Pancreas (tissue), 10 donors: ENCODE measurements at regions not wholly inside any gene's neighbourhood (a gene's known extent, or its start where the extent isn't known, plus 50 kb on each side); places are given as distances from the start of the nearest gene placed in this dataset.

Experiments used
- ATAC-seq, 4 donors: fragments of 200-7000 bp; cut with Tn5 transposase; one replicate each; pipeline versions ENCODE4 v1.8.0 to v1.9.1; 2020; ENCODE audit warnings: mild to moderate bottlenecking in 4 of 4, moderate library complexity in 4 of 4
- DNase-seq, 6 donors: peaks; one replicate each; pipeline ENCODE4 v3.0.0-alpha.2; 2020
- FAIRE-seq: peaks from 2 replicates; lab custom pipeline; 2012; peaks lifted over from hg19 to GRCh38; lab: Jason Lieb, UNC
- H3K27ac ChIP-seq, 4 donors: fragments of 200-600 bp; sonication (generic); 1 replicate in 3 of 4; 2 replicates in 1 of 4; pipeline versions ENCODE4 v1.5.0 to v1.8.0; 2020
- H3K27me3 ChIP-seq, 4 donors: fragments of 200-600 bp; one replicate each; pipeline ENCODE4 v1.8.0; 2021
- H3K36me3 ChIP-seq, 3 donors: fragments of 200-600 bp; sonication (generic) in 1 of 3; one replicate each; pipeline versions ENCODE4 v1.5.0 to v1.8.0; 2020 to 2021
- H3K4me1 ChIP-seq, 3 donors: fragments of 200-600 bp; one replicate each; pipeline ENCODE4 v1.8.0; 2021
- H3K4me3 ChIP-seq, 4 donors: fragments of 200-600 bp; sonication (generic) in 2 of 4; one replicate each; pipeline versions ENCODE4 v1.5.0 to v1.8.0; 2020 to 2021
- H3K9me3 ChIP-seq, 4 donors: fragments of 200-600 bp; one replicate each; pipeline ENCODE4 v1.8.0; 2021
- WGBS, 2 donors: extraction: QIAGEN DNeasy Blood & Tissue Kit; methylation state at CpG; one replicate each; pipeline ENCODE4 v1.1.7; 2013; 5-methylcytosine and 5-hydroxymethylcytosine counted together
- intact Hi-C, 3 donors: fragments of 100-400 bp; cut with DNase I; formaldehyde crosslinking; loops; one replicate each; pipeline versions ENCODE4 v1.11.1 to v1.14.2; 2022
- TF ChIP-seq, protein P1 (sequence below), 4 donors: fragments of 200-600 bp; sonication (generic) in 3 of 4; IDR thresholded peaks; one replicate each; pipeline versions ENCODE4 v1.5.0 to v1.8.0; 2021; ENCODE audit warnings: antibody characterized with exemption in 4 of 4
- donor health status: healthy with polysubstance abuse.
- donor health status: DM: no; HTN: no; CAD: no; lungs with moderate emphysema.
- donor health status: DM: no; HTN: no; CAD: no.
- donor health status: control.
- donor health status: control.
- donor health status: Bipolar disorder and iron deficiency.
- donor health status: DM: yes; HTN: yes; CAD: no.
- donor health status: DM: no; HTN: no; CAD: no.
- donor health status: DM: no; HTN: no; CAD: no.
- donor health status: DM: yes; HTN: yes; CAD: no.

DNA sequence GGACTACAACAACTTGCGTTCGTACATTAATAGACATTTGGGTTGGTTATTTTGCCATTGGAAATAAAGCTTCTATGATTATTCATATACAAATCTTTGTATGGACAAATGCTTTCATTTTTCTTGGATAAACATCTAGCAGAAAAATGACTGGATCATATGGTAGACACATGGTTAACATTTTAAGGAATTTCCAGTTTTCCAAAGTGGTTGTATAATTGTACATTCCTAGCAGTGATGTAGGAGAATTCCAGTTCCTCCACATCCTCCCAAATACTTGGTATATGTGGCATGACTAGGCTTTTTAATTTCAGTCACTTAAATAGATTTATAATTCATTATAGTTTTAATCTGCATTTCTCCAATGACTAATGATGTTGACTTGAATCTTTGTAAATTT lies 246.2 kb upstream of the NCAM1 start:
- no peaks in the 10 kb centered on the region for H3K4me1 ChIP-seq
- H3K27ac ChIP-seq: no peak overlapping the region
- H3K36me3 ChIP-seq: no peaks in the 10 kb centered on the region
- DNase-seq (no peak), FAIRE-seq (no peak), ATAC-seq (no peak)
- H3K27me3 ChIP-seq: no peaks in the 10 kb centered on the region
- 87 to 96% methylated on average over 2 of the region's 2 CpGs for WGBS, 2 donors
- H3K9me3 ChIP-seq: no peaks in the 10 kb centered on the region
- H3K4me3 ChIP-seq: no peak overlapping the region
- TF ChIP-seq, protein P1, sequence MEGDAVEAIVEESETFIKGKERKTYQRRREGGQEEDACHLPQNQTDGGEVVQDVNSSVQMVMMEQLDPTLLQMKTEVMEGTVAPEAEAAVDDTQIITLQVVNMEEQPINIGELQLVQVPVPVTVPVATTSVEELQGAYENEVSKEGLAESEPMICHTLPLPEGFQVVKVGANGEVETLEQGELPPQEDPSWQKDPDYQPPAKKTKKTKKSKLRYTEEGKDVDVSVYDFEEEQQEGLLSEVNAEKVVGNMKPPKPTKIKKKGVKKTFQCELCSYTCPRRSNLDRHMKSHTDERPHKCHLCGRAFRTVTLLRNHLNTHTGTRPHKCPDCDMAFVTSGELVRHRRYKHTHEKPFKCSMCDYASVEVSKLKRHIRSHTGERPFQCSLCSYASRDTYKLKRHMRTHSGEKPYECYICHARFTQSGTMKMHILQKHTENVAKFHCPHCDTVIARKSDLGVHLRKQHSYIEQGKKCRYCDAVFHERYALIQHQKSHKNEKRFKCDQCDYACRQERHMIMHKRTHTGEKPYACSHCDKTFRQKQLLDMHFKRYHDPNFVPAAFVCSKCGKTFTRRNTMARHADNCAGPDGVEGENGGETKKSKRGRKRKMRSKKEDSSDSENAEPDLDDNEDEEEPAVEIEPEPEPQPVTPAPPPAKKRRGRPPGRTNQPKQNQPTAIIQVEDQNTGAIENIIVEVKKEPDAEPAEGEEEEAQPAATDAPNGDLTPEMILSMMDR (IDR thresholded peaks at IDR 0.05): no peak
- intact Hi-C loops: no loop called here

DNA sequence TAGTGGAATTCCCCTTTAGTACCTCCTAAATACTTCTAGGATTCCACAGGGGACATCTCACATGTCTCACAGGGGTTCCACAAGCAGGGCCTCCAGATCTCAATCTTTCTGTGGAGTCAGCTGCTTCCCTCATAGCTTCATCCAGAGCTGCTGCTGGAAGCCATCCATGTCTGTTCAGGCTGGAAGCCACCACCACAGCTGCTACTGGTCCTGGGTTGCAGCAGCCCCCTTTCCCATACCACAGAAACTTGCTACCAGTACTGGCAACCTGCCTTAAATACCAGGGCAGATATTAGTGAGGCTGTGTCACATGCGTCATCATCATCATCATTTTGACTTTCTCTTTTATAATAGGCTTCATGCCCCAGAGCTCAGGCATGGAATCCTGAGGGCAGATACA lies 242.7 kb upstream of the NCAM1 start:
- TF ChIP-seq, protein P1 (IDR thresholded peaks at IDR 0.05): no peak
- DNase-seq (no peak), FAIRE-seq (no peak), ATAC-seq (no peak)
- no peaks in the 10 kb centered on the region for H3K36me3 ChIP-seq
- intact Hi-C loops: no loop called here
- no peaks in the 10 kb centered on the region for H3K9me3 ChIP-seq
- H3K4me1 ChIP-seq: no peaks in the 10 kb centered on the region
- 0 to 81% methylated on average over 1 of the region's 1 CpG for WGBS, 2 donors
- no peaks in the 10 kb centered on the region for H3K27me3 ChIP-seq
- no peak overlapping the region for H3K27ac ChIP-seq
- no peak overlapping the region for H3K4me3 ChIP-seq

DNA sequence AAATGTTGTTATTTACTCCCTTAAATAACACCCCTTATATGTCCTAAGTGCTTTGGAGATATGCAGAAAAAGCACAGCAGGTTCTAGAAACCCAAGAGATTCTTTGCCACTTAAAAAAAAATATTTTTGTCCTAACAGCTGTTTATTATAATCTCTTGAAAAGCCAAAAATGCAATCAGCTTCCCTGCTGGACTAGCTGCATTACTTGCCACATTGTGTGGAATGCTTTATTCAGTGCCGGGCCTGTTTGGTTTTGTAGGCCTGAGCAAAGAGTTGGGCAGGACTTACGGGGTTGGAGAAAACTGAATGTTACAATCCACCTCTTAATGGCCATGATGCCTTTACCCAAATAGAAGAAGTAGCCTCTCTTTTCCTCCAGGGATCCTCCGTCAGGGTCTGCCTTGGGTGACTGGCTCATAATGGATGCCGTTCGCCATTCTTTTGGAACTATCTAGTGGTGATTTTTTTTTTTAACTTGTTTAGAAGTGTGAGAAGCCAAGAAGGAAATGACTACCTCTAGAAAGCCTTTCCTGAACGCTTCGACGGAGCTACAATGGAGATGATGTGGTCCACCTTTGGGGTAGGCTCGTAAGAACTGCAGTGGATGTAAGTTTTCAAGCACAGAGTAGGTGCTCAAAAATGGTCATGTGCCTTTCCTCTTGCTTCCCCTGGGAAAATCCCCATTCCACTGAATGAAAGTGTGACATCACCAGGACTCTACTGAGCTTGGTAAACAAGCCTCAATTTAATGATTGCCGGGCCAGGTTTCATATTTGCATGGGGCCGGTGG lies 241.3 kb upstream of the NCAM1 start:
- H3K4me1 ChIP-seq: no peaks in the 10 kb centered on the region
- no peak overlapping the region for H3K4me3 ChIP-seq
- TF ChIP-seq, protein P1 (IDR thresholded peaks at IDR 0.05): no peak
- 70 to 79% methylated on average over 11 of the region's 11 CpGs for WGBS, 2 donors
- no peaks in the 10 kb centered on the region for H3K27me3 ChIP-seq
- FAIRE-seq: no peak
- H3K36me3 ChIP-seq: no peaks in the 10 kb centered on the region
- no peak overlapping the region for H3K27ac ChIP-seq
- H3K9me3 ChIP-seq: no peaks in the 10 kb centered on the region
- intact Hi-C loops: no loop called here
- no peak for ATAC-seq
- DNase-seq: no peak

DNA sequence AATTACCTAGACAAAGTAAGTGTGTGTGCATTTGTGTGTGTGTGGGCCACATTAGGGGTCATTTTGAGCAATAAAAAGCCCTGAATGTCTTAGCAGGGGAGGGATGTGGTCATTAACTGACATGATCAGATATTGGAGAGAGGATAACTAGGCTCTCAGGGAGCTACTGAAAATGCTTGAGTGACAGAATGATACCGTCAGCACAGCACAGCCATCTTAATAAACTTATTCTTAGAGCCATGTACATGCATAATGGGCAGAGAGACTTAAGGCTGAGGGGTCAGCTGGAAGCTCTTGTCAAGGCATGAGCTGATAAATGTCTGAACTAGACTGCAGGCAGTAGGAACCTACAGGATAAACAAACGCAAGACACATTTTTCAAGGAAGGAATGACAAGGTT lies 239.1 kb upstream of the NCAM1 start:
- FAIRE-seq (no peak), ATAC-seq (no peak), DNase-seq (no peak)
- intact Hi-C loops: no loop called here
- 55 to 65% methylated on average over 2 of the region's 2 CpGs for WGBS, 2 donors
- Histone ChIP-seq H3K4me1 (no peaks in the 10 kb centered on the region), H3K4me3 (no peak overlapping the region), H3K27me3 (no peaks in the 10 kb centered on the region), H3K27ac (no peak overlapping the region), H3K9me3 (no peaks in the 10 kb centered on the region), H3K36me3 (no peaks in the 10 kb centered on the region)
- TF ChIP-seq, protein P1 (IDR thresholded peaks at IDR 0.05): no peak

DNA sequence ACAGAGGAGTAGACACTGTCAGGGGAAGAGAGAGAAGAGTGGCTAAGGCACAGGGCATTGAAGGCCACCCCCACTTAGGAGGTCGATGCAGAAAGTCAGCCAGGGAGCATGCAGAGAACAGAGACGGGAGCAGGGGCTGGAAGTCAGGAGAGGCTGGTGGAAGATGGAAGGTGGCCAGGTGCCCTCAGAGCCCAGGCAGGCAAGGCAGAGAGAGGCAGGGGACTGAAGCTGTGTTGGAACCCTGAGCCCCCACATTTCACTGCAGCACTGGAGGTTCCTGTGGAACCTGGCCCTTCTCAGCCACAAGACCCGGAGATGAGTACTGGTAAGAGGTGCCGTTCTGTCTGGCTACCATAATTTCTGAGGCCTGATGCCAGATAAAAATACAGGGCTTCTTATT lies 238.3 kb upstream of the NCAM1 start:
- 56 to 78% methylated on average over 4 of the region's 4 CpGs for WGBS, 2 donors
- Histone ChIP-seq H3K27ac (no peak overlapping the region), H3K4me1 (no peaks in the 10 kb centered on the region), H3K4me3 (no peak overlapping the region), H3K27me3 (no peaks in the 10 kb centered on the region), H3K36me3 (no peaks in the 10 kb centered on the region), H3K9me3 (no peaks in the 10 kb centered on the region)
- FAIRE-seq (no peak), ATAC-seq (no peak), DNase-seq (no peak)
- intact Hi-C loops: no loop called here
- TF ChIP-seq, protein P1 (IDR thresholded peaks at IDR 0.05): no peak
